GM23338 (cell line): ENCODE measurements at regions not wholly inside any gene's neighbourhood (a gene's known extent, or its start where the extent isn't known, plus 50 kb on each side); places are given as distances from the start of the nearest gene placed in this dataset.

ENCODE experiments used
- ATAC-seq: fragments of 200-7000 bp; cut with Tn5 transposase; 3 replicates; pipeline ENCODE4 v1.9.1; 2020
- DNase-seq: peaks from one replicate; pipeline ENCODE4 v3.0.0-alpha.2; 2015; ENCODE audit warnings: low spot score
- H2AFZ ChIP-seq: fragments of 200-600 bp; sonication (generic); 2 replicates; pipeline ENCODE4 v1.8.0; 2016; ENCODE audit warnings: antibody characterized with exemption, mild to moderate bottlenecking, moderate library complexity
- H3F3A ChIP-seq: fragments of 200-600 bp; sonication (generic); replicated peaks from 2 replicates; pipeline ENCODE4 v1.8.0; 2017; ENCODE audit warnings: antibody characterized with exemption, mixed run types, low read depth
- H3K27ac ChIP-seq: fragments of 200-600 bp; sonication (generic); 2 replicates; pipeline ENCODE4 v1.6.1; 2016; ENCODE audit warnings: low read depth
- H3K27me3 ChIP-seq: fragments of 200-600 bp; sonication (generic); 2 replicates; pipeline ENCODE4 v1.8.0; 2016; ENCODE audit warnings: mild to moderate bottlenecking, mixed run types, moderate library complexity; ENCODE audit not compliant: insufficient read depth
- H3K36me3 ChIP-seq: fragments of 200-600 bp; sonication (generic); 2 replicates; pipeline ENCODE4 v1.8.0; 2016; ENCODE audit warnings: mild to moderate bottlenecking; ENCODE audit not compliant: insufficient read depth
- H3K4me1 ChIP-seq: fragments of 200-600 bp; sonication (generic); 2 replicates; pipeline ENCODE4 v1.8.0; 2016; ENCODE audit warnings: mild to moderate bottlenecking, moderate library complexity; ENCODE audit not compliant: insufficient read depth
- H3K4me2 ChIP-seq: fragments of 200-600 bp; sonication (generic); 2 replicates; pipeline ENCODE4 v1.7.1; 2017; ENCODE audit warnings: mixed run types
- H3K4me3 ChIP-seq: fragments of 200-600 bp; sonication (generic); 2 replicates; pipeline ENCODE4 v1.6.1; 2016; ENCODE audit warnings: mixed run types
- H3K79me2 ChIP-seq: fragments of 200-600 bp; sonication (generic); replicated peaks from 2 replicates; pipeline ENCODE4 v1.8.0; 2017; ENCODE audit warnings: mild to moderate bottlenecking; ENCODE audit not compliant: insufficient read depth
- H3K9me2 ChIP-seq: fragments of 200-600 bp; sonication (generic); 2 replicates; pipeline ENCODE4 v1.8.0; 2017; ENCODE audit not compliant: insufficient read depth
- H4K20me1 ChIP-seq: fragments of 200-600 bp; sonication (generic); replicated peaks from 2 replicates; pipeline ENCODE4 v1.8.0; 2017; ENCODE audit warnings: mild to moderate bottlenecking; ENCODE audit not compliant: insufficient read depth
- H3K27ac Mint-ChIP-seq: 2 replicates; pipeline ENCODE4 v1.8.0; 2020; ENCODE audit warnings: inconsistent platforms, mild to moderate bottlenecking, moderate library complexity, mixed read lengths
- H3K27me3 Mint-ChIP-seq: 3 replicates; pipeline ENCODE4 v1.8.0; 2022; ENCODE audit warnings: low read depth, mild to moderate bottlenecking, moderate library complexity, mixed read lengths, inconsistent platforms; ENCODE audit not compliant: insufficient read depth, poor library complexity
- H3K36me3 Mint-ChIP-seq: 3 replicates; pipeline ENCODE4 v1.8.0; 2021; ENCODE audit warnings: low read depth, mild to moderate bottlenecking, inconsistent platforms, moderate library complexity, mixed read lengths
- H3K4me1 Mint-ChIP-seq: 3 replicates; pipeline ENCODE4 v1.8.0; 2020; ENCODE audit warnings: mild to moderate bottlenecking, inconsistent platforms, mixed read lengths
- H3K4me3 Mint-ChIP-seq: 3 replicates; pipeline ENCODE4 v1.8.0; 2021; ENCODE audit warnings: moderate library complexity, mild to moderate bottlenecking, inconsistent platforms, mixed read lengths
- H3K9me3 Mint-ChIP-seq: 3 replicates; pipeline ENCODE4 v1.8.0; 2020; ENCODE audit warnings: moderate library complexity, mild to moderate bottlenecking, inconsistent platforms, mixed read lengths
- CREB1 ChIP-seq: fragments of 250-450 bp; sonication (Bioruptor Pico); IDR thresholded peaks from 2 replicates; pipeline ENCODE4 v1.5.0; 2020; ENCODE audit warnings: low read depth, mild to moderate bottlenecking, moderate library complexity
- EZH2 ChIP-seq: fragments of 200-600 bp; sonication (generic); IDR thresholded peaks from one replicate; pipeline ENCODE4 v1.8.0; 2017; ENCODE audit warnings: antibody characterized with exemption, mild to moderate bottlenecking, low read depth; ENCODE audit not compliant: unreplicated experiment
- EZH2phosphoT487 ChIP-seq: fragments of 200-600 bp; sonication (generic); IDR thresholded peaks from one replicate; pipeline ENCODE4 v1.8.1; 2018; ENCODE audit warnings: antibody characterized with exemption; ENCODE audit not compliant: unreplicated experiment
- JUNB ChIP-seq: IDR thresholded peaks from one replicate; pipeline ENCODE4 v1.6.1; 2016; ENCODE audit warnings: antibody characterized with exemption; ENCODE audit not compliant: unreplicated experiment
- NANOG ChIP-seq: IDR thresholded peaks from 2 replicates; pipeline ENCODE4 v1.6.1; 2016; ENCODE audit warnings: antibody characterized with exemption, borderline replicate concordance
- POLR2AphosphoS5 ChIP-seq: IDR thresholded peaks from 2 replicates; pipeline ENCODE4 v1.6.1; 2016; ENCODE audit warnings: antibody characterized with exemption, low read depth
- STAT1 ChIP-seq: IDR thresholded peaks from one replicate; pipeline ENCODE4 v1.6.1; 2016; ENCODE audit warnings: antibody characterized with exemption; ENCODE audit not compliant: unreplicated experiment
- ZNF114 ChIP-seq: fragments of 250-450 bp; sonication (Bioruptor Pico); IDR thresholded peaks from 2 replicates; pipeline ENCODE4 v1.5.0; 2020; ENCODE audit warnings: mild to moderate bottlenecking, moderate library complexity
- ZNF331 ChIP-seq: fragments of 250-450 bp; sonication (Bioruptor Pico); IDR thresholded peaks from 2 replicates; pipeline ENCODE4 v1.5.0; 2020; ENCODE audit warnings: low read depth, mild to moderate bottlenecking, moderate library complexity
- TF ChIP-seq, protein P1 (sequence below), 2 experiments: fragments of 200-600 bp in 1 of 2; sonication (generic) in 1 of 2; conservative IDR thresholded peaks; 2 replicates each; pipeline versions ENCODE4 v1.5.1 to v1.6.1; 2016 to 2017; ENCODE audit warnings: antibody characterized with exemption in 2 of 2, low read depth in 2 of 2, mild to moderate bottlenecking in 2 of 2, moderate library complexity in 1 of 2
- TF ChIP-seq, protein P2 (sequence below): fragments of 250-450 bp; sonication (Bioruptor Pico); IDR thresholded peaks from 2 replicates; pipeline ENCODE4 v1.5.0; 2020; ENCODE audit warnings: mild to moderate bottlenecking, moderate library complexity
- TF ChIP-seq, protein P3 (sequence below): IDR thresholded peaks from 2 replicates; pipeline ENCODE4 v1.6.1; 2016; ENCODE audit warnings: antibody characterized with exemption

DNA sequence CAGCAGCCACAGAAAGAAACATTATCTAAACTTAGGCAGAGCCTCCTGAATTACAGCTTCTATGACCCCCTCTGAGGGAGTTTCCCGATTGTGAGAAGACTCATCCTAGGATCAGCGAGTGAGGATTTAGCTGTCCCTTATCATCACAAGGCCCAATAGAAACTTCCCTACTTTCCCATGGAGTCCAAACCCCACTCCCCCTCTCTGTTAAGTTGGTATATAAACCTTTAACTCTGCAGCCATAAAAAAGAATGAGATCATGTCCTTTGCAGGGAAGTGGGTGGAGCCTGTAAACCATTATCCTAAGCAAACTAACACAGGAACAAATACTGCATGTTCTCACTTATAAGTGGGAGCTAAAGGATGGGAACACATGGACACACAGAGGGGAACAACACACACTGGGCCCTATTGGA, 78.8 kb downstream of the MYL12B start (continued):
- TF ChIP-seq JUNB (no peak), CREB1 (CRISPR knock-in tag) (no peak), EZH2 (no peak), EZH2phosphoT487 (no peak)
- TF ChIP-seq, protein P1, sequence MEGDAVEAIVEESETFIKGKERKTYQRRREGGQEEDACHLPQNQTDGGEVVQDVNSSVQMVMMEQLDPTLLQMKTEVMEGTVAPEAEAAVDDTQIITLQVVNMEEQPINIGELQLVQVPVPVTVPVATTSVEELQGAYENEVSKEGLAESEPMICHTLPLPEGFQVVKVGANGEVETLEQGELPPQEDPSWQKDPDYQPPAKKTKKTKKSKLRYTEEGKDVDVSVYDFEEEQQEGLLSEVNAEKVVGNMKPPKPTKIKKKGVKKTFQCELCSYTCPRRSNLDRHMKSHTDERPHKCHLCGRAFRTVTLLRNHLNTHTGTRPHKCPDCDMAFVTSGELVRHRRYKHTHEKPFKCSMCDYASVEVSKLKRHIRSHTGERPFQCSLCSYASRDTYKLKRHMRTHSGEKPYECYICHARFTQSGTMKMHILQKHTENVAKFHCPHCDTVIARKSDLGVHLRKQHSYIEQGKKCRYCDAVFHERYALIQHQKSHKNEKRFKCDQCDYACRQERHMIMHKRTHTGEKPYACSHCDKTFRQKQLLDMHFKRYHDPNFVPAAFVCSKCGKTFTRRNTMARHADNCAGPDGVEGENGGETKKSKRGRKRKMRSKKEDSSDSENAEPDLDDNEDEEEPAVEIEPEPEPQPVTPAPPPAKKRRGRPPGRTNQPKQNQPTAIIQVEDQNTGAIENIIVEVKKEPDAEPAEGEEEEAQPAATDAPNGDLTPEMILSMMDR (conservative IDR thresholded peaks at IDR 0.05; ENCODE audit: low read depth in 2 of 2), result no peak

DNA sequence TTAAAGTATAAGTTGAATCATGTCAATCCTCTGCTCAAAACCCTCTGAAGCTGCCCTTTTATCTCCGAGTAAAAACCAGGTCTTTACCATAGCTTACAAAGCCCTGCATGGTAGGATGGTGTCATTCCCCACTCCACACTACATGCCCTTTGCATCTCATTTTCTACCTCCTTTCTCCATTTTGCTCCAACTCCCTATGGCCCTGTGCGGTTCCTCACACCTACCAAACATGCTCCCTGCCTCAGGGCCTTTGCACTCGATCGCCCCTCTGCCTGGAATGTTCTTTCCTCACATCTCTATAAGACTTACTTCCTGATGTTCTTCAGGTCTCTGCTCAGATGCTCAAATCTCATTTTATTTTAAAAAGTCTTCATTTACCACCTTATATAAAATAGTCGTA, 80.7 kb downstream of the MYL12B start:
- DNase-seq, result no peak
- Mint-ChIP-seq H3K27ac (no peak overlapping the region), H3K9me3 (peaks cover 9% of the 10 kb centered on the region; the same call in 2 of the 3 replicates)
- TF ChIP-seq CREB1 (CRISPR knock-in tag) (no peak), POLR2AphosphoS5 (no peak), ZNF114 (CRISPR knock-in tag) (no peak), ZNF331 (CRISPR knock-in tag) (no peak), NANOG (no peak), EZH2 (no peak), JUNB (no peak), STAT1 (no peak)
- TF ChIP-seq, protein P2, sequence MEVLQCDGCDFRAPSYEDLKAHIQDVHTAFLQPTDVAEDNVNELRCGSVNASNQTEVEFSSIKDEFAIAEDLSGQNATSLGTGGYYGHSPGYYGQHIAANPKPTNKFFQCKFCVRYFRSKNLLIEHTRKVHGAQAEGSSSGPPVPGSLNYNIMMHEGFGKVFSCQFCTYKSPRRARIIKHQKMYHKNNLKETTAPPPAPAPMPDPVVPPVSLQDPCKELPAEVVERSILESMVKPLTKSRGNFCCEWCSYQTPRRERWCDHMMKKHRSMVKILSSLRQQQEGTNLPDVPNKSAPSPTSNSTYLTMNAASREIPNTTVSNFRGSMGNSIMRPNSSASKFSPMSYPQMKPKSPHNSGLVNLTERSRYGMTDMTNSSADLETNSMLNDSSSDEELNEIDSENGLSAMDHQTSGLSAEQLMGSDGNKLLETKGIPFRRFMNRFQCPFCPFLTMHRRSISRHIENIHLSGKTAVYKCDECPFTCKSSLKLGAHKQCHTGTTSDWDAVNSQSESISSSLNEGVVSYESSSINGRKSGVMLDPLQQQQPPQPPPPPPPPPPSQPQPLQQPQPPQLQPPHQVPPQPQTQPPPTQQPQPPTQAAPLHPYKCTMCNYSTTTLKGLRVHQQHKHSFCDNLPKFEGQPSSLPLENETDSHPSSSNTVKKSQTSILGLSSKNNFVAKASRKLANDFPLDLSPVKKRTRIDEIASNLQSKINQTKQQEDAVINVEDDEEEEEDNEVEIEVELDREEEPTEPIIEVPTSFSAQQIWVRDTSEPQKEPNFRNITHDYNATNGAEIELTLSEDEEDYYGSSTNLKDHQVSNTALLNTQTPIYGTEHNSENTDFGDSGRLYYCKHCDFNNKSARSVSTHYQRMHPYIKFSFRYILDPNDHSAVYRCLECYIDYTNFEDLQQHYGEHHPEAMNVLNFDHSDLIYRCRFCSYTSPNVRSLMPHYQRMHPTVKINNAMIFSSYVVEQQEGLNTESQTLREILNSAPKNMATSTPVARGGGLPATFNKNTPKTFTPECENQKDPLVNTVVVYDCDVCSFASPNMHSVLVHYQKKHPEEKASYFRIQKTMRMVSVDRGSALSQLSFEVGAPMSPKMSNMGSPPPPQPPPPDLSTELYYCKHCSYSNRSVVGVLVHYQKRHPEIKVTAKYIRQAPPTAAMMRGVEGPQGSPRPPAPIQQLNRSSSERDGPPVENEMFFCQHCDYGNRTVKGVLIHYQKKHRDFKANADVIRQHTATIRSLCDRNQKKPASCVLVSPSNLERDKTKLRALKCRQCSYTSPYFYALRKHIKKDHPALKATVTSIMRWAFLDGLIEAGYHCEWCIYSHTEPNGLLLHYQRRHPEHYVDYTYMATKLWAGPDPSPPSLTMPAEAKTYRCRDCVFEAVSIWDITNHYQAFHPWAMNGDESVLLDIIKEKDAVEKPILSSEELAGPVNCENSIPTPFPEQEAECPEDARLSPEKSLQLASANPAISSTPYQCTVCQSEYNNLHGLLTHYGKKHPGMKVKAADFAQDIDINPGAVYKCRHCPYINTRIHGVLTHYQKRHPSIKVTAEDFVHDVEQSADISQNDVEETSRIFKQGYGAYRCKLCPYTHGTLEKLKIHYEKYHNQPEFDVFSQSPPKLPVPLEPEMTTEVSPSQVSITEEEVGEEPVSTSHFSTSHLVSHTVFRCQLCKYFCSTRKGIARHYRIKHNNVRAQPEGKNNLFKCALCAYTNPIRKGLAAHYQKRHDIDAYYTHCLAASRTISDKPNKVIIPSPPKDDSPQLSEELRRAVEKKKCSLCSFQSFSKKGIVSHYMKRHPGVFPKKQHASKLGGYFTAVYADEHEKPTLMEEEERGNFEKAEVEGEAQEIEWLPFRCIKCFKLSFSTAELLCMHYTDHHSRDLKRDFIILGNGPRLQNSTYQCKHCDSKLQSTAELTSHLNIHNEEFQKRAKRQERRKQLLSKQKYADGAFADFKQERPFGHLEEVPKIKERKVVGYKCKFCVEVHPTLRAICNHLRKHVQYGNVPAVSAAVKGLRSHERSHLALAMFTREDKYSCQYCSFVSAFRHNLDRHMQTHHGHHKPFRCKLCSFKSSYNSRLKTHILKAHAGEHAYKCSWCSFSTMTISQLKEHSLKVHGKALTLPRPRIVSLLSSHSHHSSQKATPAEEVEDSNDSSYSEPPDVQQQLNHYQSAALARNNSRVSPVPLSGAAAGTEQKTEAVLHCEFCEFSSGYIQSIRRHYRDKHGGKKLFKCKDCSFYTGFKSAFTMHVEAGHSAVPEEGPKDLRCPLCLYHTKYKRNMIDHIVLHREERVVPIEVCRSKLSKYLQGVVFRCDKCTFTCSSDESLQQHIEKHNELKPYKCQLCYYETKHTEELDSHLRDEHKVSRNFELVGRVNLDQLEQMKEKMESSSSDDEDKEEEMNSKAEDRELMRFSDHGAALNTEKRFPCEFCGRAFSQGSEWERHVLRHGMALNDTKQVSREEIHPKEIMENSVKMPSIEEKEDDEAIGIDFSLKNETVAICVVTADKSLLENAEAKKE (CRISPR knock-in tag), result no peak
- TF ChIP-seq, protein P1 (conservative IDR thresholded peaks at IDR 0.05; ENCODE audit: low read depth in 2 of 2), result no peak
- TF ChIP-seq, protein P3, sequence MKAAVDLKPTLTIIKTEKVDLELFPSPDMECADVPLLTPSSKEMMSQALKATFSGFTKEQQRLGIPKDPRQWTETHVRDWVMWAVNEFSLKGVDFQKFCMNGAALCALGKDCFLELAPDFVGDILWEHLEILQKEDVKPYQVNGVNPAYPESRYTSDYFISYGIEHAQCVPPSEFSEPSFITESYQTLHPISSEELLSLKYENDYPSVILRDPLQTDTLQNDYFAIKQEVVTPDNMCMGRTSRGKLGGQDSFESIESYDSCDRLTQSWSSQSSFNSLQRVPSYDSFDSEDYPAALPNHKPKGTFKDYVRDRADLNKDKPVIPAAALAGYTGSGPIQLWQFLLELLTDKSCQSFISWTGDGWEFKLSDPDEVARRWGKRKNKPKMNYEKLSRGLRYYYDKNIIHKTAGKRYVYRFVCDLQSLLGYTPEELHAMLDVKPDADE, result no peak

More for the DNA sequence above, 80.7 kb downstream of the MYL12B start:
- peaks cover 16% of the 10 kb centered on the region for H3K4me1 Mint-ChIP-seq
- H3K36me3 ChIP-seq, result no peaks in the 10 kb centered on the region
- no peak overlapping the region for H2AFZ ChIP-seq
- peaks cover 20% of the 10 kb centered on the region for H3K4me1 ChIP-seq
- no peak overlapping the region for H3K4me2 ChIP-seq
- H3K27me3 ChIP-seq, result no peaks in the 10 kb centered on the region
- H3F3A ChIP-seq, result no peaks in the 10 kb centered on the region
- no peak overlapping the region for H3K4me3 Mint-ChIP-seq
- H4K20me1 ChIP-seq, result no peaks in the 10 kb centered on the region
- ATAC-seq, result no peak
- no peaks in the 10 kb centered on the region for H3K79me2 ChIP-seq
- H3K36me3 Mint-ChIP-seq, result peaks cover 7% of the 10 kb centered on the region; the same call in 1 of the 3 replicates
- H3K27me3 Mint-ChIP-seq, result no peaks in the 10 kb centered on the region
- no peaks in the 10 kb centered on the region for H3K9me2 ChIP-seq
- H3K4me3 ChIP-seq, result no peak overlapping the region
- H3K27ac ChIP-seq, result no peak overlapping the region
